NCI-H774 (cell line): ENCODE measurements at regions not wholly inside any gene's neighbourhood (a gene's known extent, or its start where the extent isn't known, plus 50 kb on each side); places are given as distances from the start of the nearest gene placed in this dataset.

Experiments
- DNase-seq: peaks from one replicate; lab custom pipeline; 2025; lab: John Stamatoyannopoulos, UW

DNA sequence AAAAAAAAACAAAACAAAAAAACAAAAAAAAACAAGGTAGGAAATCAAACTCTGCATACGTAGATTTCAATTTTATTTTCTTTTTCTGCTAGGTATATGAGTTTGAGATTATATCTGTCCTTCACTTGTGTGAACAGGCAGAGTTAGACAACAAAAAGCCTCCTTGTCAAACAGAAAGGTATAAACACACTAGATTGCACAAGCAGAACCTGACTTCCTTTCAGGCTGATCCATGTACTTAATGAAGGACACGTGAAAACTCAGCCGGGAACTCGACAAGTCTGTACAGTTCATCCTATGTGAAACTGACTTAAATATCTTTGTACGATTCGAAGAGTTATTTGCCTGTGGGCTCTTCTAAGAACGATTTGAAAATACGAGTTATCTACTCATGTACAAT, 254.1 kb downstream of the ARL4A start:
- DNase-seq, result no peak

DNA sequence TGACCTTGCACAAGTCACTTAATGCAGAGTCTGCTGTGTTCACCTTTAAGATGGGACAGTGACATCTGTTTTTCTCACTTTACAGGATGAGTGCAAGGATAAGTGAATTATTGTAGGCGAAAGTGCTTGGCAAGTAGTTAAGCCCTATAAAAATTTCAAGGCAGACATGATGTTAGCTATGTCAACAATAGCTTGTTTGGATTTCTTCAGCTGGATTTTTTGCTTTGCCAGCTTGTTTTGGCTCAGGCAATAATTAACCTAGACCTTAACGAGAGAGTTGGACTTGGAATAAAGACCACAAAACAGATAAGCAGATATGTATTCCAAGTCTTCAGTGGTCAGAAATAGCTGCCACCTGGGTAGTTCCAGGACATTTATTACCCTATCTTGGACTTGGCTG, 255.2 kb downstream of the ARL4A start:
- peak; percentile 42 for DNase-seq

DNA sequence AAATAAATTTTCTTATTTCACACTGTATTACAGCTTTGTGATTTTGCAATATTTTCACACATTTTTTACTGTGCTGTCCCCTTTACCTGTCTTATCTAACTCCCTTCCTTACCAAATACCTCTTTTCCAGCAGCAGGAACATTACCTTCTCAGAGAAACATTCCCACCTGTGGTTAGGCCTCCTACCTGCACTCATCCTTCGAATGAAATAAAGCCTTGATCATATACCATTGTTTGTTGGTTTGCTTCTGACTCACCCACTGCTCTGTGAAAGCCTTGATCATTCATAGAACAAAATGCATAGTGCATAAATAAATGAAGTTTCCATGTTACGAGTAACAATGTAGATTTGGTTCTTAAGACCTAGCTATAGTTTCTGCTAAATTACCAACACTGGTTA, 256.3 kb downstream of the ARL4A start:
- no peak for DNase-seq

DNA sequence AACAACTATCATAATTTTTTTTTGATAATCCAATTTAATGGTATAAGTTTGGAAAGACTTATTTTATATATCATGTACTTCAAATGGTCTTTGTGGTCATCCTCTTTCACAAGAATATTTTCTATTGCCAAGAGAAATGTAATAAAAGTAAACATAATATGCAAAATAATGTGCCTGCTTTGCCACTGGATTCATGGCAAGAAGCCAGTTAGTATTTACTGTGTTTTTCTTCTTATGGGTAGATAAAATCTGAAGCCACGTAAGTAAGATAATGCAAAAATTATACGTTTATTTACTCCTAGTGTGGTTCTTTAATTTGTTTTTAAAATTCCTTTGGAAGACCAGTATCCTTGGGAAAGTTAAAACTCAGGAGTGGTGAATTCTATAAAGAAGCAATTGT, 258.5 kb downstream of the ARL4A start:
- DNase-seq, result no peak

DNA sequence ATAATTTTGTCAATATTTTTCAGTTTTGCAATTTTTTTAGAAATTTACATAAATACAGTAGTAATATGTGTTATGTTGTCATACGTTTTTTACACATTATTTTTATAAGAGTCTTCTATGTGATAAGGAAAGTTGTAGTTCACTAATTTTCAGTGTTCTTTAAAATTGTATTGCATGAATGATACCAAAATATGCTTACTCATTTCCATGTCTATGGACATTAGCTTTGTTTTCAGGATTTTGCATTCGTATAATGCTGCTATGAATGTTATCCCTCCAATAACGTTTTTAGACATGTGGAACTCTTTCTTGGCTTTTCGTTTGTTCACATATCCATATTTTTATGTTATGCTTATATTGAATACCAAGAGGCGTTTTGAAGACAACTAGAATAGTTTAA, 260.0 kb downstream of the ARL4A start:
- no peak for DNase-seq

DNA sequence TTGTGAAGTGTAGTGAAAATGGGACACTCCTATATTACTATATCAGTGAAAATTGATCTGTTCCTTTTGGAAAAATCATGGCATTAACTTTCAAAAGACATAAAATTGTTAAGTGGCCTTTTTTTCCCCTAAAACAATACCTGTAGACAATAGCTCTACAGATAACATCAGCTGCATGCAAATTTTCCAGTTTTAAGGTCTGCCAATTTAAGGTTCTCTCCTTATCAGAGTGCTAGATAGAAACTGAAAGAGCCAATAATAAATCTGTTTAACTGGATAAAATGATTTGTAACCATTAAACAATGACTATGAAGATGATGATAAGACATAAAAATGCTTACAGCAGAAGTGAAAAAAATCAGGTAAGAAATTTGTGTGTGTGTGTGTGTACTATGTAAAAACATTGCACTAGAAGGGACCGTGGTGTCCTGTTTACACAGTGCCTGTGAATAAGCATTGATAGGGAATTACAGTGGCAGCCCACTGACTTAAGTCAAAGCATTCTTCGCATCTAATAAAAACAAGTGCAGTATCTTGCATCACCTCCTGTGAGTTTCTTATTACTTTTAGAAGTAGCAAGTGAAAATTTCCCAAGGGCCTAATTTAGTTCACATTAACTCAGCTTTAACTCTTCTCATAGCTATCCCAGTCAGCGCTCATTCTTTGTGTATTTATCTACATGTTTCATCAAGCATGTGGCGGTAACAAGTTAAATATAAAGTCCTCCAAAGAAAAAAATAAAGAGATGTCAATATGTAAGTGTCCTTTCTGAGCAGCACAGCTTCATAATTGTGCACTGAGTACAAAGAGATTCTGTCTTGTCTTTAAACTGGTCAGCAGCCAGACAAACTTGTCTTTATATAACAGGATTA, 261.9 kb downstream of the ARL4A start:
- no peak for DNase-seq

DNA sequence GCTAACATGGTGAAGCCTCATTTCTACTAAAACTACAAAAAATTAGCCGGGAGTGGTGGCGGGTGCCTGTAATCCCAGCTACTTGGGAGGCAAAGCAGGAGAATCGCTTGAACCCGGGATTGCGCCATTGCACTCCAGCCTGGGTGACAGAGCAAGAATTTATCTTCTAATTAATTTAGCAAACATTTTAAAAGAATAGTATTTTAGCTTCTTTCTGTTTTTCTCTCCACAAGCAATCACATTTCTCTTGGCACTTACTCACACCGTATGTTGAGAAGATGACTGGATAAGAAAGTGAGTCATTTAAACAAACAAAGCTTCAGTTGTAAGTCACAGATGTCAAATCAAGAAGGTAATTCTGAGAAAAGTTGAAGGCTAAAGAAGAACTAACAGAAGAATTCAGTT, 264.0 kb downstream of the ARL4A start:
- DNase-seq, result no peak

DNA sequence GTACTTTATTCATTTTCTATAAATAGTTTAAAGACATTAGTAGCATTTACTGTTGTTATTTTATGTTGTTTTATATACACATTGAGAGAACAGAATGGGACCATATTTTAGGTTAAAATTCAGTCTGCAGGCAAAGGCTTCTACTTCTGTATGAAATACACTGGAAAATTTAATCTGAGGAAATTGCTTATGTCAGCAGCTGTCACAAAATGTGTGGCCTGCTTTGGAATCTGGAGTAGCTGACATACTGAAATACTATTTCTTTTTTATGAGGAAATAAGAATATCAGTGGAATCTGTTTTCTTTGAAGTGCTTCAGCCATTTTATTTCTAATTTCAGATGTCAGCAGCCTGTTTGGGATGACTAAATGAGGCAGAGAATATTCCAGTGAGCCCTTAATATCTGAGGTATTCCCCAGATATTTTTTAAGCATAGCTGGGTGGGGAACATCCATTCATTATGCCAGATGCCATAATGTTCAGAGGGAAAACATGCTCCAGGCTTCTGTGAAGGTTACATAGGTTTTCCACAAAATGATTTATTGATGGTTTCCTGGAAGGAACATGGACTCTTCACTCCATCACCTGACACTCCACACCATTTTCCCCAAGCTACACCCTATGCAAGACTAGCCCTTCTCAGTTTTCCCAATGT, 267.1 kb downstream of the ARL4A start:
- DNase-seq, result no peak

DNA sequence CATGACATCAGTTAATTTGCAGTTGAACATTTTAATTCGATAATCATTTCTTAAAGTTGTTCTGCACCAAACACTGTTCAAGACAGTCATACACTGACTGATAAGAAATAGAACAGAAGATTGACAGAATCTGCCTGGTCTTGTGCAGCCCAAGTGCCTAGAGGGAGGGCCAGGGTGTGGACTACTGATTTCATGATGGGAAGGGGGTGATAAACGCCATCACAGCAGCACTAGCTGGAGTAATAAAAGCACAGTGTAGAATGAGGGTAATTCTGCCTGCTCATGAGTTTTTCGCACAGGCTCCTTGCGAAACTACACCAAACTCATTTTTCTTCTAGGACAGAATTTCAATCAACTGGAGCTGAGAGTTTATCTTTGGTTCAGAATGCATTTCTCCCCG, 270.1 kb downstream of the ARL4A start:
- DNase-seq, result no peak

DNA sequence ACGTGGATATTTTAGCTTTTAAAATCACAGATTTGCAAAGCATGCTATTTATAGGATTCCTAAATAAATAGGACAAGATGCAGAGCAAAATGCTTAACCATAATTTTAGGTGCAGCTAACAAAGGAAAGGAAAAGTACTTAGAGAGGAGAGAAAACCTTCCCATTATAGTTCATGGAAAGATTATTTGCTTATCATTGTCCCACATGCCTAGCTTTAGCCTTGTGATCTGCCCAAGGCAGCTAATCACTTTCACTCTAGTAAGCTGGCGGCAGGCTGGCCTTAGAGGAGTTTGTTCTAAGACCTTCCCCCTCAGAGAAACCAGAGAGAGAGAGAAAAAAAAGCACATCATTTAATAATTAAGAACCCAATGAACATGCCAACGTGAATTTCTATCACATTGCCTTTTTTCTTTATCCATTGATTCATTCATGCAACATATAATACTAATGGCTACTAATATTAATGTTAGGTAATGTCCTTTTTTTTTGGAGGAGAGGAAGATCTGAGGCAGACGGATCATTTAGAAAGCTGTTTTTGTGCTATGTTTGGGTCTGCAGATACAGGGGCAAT, 274.6 kb downstream of the ARL4A start:
- no peak for DNase-seq

DNA sequence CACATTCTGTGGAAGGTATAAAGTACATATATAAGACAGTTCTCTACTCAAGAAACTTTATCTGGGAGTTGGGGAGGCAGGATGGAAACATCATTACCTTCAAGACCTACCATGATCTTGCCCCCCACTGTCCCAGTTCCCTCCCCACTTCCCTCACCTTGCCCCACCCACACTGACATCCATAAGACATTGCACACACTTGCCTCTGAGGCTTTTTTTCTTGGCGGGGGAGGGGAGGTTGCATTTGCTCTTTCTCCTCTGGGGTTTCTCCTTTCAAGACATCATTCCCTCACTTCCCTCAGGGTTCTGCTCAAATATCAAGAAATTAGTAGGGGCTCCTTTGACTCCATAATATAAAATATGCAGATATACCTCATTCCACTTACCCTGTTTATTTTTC, 276.0 kb downstream of the ARL4A start:
- no peak for DNase-seq

DNA sequence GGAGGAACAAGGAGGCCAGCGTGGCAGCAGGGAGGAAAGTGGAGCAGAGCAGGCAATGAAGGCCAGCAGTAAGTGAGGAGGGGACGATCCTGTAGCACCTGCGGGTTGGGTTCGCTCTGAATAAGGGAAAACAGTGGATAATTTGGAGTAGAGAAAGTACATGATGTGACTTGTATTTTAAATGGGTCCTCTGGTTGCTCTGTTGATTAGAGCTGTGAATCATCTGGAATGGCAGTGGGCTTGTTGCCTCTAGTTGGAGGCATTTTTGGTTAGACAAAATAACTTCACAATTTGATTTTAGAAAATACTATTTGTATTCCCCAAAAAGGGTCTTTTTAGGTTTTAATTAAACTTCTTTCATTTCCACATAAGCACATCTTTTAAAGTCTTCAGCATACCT, 277.4 kb downstream of the ARL4A start:
- no peak for DNase-seq

DNA sequence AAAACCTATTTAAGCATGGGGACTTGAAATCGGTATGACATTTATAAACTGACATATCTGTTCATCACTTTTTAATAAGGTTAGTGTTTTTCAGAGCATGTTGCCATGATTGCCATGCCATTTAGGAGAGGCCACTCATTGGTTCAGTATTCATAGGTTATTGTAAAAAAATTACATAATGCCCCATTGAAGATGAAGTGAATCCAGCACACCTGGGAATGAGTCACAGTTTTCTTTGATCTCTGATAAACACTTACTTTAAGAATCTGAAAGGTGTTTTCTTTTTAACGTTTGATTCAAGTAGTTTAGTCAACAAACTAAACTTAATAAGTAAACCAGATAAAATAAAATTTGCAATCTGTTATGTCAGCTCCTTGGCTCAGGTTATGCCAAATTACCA, 278.3 kb downstream of the ARL4A start:
- DNase-seq, result peak; percentile 19

DNA sequence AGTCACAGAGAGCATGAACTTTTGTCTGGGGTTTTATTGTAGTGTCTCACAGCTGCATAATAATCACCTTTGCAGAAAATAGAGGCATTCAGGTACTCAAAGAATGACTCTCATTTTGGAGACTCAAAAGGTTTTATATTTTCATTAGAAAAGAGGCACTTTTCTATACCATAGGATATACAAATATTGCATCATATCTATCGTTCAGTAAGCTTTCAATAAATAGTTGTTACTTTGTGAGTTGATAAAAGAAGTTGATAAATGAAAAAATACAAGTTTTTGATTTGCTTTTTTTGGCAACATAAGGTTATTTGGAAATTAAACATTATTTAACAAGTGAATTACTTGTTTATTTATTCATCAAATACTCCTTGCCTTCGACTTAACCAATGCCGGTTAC, 279.9 kb downstream of the ARL4A start:
- no peak for DNase-seq

DNA sequence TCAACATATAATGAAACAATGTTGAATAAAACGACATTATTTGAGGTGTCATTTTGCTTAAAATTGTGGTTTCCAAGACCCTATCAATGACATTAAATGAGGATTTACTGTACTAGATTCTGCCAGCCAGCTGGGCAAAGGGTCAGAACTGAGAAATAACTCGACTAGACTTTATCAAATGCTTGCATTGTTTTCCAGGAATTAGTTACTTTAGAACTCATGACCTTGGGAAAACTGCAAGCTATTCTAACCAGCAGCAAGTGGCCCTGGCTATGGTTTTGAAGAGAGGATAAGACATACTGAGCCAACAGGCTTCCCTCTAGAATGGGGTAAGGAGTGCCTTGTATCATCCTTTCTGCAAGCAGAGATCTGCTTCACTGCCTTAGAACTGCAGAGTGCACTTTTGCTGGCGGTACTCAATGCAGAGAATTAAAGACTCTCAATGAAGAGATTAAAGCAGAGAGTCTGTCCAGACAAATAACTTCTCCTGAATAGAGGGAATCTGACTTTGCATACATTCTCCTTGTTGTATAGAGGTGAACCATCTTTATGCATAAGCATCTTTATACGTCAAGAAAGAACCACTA, 281.5 kb downstream of the ARL4A start:
- DNase-seq, result no peak

DNA sequence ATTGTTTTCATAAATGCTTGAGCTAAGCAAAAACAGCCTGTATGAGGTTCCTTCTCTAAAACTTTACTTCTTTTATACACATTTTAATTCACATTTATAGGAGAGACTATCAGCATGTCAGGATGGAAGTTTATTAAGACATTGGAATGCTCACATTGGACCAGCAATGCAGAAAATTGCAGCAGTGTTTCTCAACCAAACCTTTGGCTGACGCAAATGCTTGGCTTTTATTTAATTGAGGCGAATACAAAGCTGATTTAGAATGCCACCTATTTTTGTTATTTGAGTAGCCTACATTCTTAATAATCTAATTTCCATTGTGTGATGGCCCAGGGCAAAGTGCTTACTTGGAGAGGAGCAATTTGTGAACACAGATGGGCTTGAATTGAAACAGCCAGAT, 283.2 kb downstream of the ARL4A start:
- no peak for DNase-seq

DNA sequence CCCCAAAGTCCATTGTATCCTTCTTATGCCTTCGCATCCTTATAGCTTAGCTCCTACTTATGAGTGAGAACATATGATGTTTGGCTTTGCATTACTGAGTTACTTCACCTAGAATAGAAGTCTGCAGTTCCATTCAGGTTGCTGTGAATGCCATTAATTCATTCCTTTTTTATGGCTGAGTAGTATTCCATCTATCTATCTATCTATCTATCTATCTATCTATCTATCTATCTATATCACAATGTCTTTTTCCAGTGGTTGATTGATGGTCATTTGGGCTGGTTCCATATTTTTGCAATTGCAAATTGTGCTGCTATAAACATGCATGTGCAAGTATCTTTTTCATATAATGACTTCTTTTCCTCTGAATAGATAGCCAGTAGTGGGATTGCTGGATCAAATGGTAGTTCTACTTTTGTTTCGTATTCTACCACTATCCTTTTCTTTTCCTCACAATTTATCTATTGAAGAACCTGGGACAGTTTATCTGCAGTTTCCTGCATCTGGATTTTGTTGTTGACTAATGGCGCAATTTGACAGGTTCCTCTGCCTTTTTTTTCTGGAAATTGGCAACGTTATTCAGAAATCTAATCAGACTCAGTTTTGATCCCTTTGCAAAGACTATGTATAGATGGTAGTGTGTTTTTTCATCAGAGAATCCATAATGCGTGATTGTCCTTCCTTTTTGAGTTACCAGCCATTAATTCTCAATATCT, 287.2 kb downstream of the ARL4A start:
- no peak for DNase-seq

DNA sequence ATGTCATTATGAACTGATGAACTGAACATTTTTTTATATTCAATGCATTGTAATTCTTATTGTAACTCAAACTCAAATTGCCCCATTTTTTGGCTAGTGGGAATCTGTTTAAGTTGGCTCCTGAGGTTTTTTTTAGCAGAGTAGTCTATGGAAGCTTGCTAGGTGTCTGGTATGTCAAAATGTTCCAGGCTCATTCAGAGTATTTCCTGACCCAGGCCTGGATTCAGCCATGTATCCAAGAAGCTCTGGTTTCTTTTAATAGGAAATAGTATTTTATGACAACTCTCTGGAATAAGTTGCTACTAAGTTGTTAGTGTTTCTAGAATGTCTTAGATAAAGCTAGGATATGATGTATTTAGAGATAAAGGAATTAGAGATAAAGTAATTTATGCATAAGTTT, 288.0 kb downstream of the ARL4A start:
- DNase-seq, result no peak

DNA sequence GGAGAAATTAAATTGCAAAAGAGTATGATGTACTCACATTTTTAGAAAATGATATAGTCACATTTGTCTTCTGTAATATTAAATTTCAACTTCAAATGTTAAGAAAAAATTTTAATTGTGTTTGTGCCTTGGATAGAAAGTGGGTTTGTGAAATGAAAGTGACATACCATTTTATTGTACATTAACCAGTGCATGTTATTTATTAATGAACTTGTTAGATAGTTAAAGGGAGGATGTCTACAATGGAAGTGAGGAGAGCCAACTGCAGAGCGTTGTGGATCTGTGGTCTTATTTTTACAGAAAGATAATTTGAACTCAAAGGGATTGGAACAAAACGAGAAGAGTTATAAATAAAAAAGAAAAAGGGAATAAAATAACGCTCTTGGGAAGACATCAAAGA, 291.7 kb downstream of the ARL4A start:
- no peak for DNase-seq

DNA sequence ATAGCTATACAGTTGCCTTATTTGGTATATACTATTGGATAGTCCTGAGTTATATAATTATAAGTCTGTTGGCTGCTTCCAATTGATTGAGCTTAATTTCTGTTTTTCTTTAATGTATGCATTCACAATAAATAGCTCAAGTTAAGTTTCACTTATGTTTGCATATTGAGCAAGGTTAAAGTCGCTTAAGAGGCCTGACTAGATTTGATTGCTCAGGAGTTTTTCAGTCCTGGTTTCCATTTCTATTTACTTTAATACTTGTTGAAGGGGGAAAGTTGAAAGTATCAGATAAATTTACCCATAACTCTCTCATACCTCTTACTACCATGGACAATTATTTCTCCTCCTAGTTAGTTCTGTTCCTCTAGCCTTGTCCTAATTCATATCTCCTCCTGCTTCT, 294.7 kb downstream of the ARL4A start:
- DNase-seq, result no peak

DNA sequence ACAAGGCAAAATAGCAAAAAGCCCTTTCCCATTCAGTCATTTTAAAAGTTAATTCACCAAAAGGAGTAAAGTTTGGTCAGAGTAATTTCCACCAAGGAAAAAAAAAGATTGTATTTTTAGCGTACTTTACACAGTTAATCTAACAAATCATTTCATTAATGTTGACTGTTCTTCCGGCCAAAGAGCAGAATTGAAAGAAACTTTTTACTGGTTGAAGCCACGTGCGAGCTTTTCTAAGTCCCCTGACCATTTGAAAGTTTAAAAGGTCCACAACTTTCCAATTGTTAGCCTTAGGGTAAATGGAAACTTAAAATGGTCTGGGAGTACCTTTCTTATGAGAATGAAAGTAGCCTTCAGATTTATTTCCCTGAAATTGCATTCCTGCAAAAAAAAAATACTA, 296.7 kb downstream of the ARL4A start:
- no peak for DNase-seq

DNA sequence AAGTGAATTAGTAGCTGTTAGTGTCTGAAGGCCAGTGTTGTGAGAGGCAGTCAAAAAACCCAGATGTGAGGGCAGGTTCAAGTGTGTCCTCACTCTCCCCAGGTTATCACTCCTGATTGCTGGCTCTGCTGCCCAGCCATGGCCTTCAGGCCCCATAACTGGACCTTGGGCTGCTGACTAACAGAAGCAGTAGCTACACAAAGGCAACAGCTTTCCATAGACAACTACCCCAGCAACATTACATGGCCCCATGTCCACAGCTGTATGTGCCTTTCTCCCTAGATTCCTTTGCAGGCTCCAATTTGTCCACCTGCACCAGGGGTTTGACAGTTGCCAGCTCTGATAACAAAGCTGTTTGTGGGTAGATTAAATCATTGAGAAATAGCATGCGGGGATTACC, 297.8 kb downstream of the ARL4A start:
- DNase-seq, result no peak
